Heart left ventricle (tissue), 13 donors: ENCODE measurements at regions not wholly inside any gene's neighbourhood (a gene's known extent, or its start where the extent isn't known, plus 50 kb on each side); places are given as distances from the start of the nearest gene placed in this dataset.

Source experiments
- CTCF ChIP-seq, 12 donors: fragments of 200-600 bp; sonication (generic) in 4 of 12; IDR thresholded peaks; one replicate each; pipeline versions ENCODE4 v1.5.0 to v1.8.0; 2018 to 2022; ENCODE audit warnings: antibody characterized with exemption in 12 of 12, mild to moderate bottlenecking in 5 of 12
- POLR2A ChIP-seq, 2 donors: fragments of 450-650 bp; IDR thresholded peaks; one replicate each; pipeline ENCODE4 v1.6.1; 2017; ENCODE audit warnings: antibody characterized with exemption in 2 of 2, mild to moderate bottlenecking in 2 of 2, moderate library complexity in 2 of 2
- donor health status: ischemic (EF 13 %, LVEDD 7.1; RV severe dilation, severe dysfunction).
- donor health status: DM: no; HTN: yes; CAD: no.
- donor health status: DM: no; HTN: no; CAD: no.
- donor health status: ischemic (EF 25% LVEDD 6.9; RV normal size, moderate dysfunction).
- donor health status: ischemic (EF 25% LVEDD 5.7; RV mildly dilated, moderate dysfunction).
- donor health status: ischemic (EF 35%, LVEDD 5.7; RV mildly dilated, moderate dysfunction).
- donor health status: nonischemic (EF 11% LVEDD 7.7; RV severe dilation, severe dysfunction).
- donor health status: DM: yes; HTN: yes; CAD: no.
- donor health status: PGD.
- donor health status: ischemic (EF 29% LVEDD 5.4; RV normal size, mild dysfunction).
- donor health status: nonischemic (EF 23%, LVEDD 6.1; RV moderate dilation, normal function).

DNA sequence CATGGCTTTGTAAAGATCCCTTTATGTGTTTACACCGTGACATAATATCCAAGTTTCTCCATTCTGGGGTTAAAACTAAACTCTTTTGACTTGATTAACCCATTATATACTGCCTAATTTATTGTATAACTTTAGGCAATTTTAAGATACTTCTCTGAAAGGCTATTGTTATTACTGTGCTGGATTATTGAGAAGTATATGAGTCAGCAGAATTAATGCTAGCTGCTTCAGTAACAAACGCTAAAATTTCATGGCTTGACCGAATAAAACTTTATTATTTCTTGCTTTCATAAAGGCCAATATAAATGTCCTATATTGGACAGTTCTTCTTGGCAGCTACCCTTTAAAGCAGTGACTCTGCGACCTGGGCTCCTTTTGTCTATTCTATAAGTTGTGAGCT is 853.9 kb downstream of the SORCS3 start:
- no peak for TF ChIP-seq CTCF (IDR thresholded peaks at IDR 0.05)
- no peak for TF ChIP-seq POLR2A (IDR thresholded peaks at IDR 0.05)
